GM21529 (cell line): ENCODE measurements at regions not wholly inside any gene's neighbourhood (a gene's known extent, or its start where the extent isn't known, plus 50 kb on each side); places are given as distances from the start of the nearest gene placed in this dataset.

Experiments
- ATAC-seq: cut with Tn5 transposase; IDR thresholded peaks from one replicate; pipeline ENCODE4 v1.9.1; 2021; ENCODE audit not compliant: unreplicated experiment

DNA sequence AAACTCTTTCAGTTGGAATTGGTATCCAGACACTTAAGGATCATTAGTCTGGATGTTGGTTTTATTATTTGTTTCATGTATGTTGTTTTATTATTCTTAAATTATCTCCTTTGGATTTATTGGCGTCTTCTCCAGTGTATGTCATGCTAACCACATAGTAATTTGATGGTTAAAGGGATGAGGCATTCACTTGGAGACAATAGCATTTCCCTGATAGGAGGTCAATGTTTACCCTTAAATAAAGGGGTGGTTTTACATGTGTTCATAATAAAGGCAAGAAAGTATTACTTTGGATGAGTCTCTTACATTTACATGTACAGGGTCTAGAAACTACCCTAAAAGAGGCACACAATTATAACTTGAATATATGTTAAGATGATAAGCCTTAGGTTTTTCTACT, 51.2 kb upstream of the RNF144B start:
- no peak for ATAC-seq

- no peak for ATAC-seq
These were observed 52.9 kb upstream of the RNF144B start for GRCh38 chr6:18334251-18334650.

DNA sequence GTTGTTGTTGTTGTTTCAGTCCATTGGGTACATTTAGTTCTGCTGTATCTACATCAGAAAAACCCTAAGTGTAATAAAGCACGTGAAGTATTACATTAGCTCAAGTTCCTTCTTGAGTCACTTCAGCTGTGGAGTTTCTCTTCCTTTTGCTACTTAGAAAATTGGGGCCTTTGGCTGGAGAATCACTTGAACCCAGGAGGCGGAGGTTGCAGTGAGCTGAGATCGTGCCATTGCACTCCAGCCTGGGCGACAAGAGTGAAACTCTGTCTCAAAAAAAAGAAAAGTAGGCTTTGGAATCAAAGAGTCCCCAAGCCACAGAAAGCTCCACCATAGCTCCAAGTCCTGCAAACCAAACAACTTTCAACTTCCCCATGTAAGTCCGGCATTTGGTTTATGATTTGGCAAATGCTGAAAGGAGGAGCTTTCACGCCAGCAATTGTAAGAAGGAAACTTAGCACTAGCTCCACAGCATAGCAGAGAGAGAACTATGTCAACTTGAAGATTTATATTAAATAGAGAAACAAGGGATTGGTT, 56.5 kb upstream of the RNF144B start:
- ATAC-seq: no peak

- no peak for ATAC-seq
These were observed 57.4 kb upstream of the RNF144B start for GRCh38 chr6:18329776-18330175.

GRCh38 chr6:18328540-18328939, 58.6 kb upstream of the RNF144B start:
- no peak for ATAC-seq

DNA sequence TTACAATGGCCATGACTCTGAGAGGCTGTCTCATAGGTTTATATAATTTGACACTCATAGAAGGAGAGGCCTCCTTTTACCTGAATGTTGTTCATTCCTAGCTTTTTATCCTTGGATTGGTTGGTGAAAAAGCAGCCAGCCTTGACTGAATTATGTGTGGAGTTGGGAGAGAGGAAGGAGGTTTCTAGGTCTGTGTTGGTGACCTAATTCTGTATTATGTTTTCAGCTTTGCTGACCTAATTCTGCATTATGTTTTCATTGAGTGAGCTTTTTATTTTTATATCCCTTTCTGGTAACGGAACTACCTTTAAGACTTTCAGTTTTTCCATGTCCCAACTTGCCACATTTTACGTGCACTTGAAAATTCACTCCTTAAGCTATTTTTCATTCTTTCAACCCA, 59.1 kb upstream of the RNF144B start:
- ATAC-seq: no peak

DNA sequence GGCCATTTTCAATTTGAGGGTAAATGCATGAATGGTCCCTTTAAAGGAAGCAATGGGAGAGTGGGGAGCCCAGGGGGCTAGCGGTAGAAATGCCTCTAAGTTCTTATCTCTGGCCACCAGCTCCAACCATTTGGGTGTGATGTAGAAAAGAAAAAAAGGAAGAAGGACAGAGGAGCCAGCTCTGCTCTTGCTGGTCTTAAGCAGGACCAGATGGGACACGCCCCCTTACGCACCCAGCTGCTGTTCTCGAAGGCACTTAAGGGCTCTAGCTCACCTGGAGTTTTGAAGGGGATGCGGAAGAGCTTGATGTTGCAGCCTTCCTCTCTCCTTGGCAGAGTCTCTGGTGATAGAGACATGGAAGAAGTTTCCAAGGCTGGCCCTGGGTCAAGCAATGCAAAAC, 59.5 kb upstream of the RNF144B start:
- ATAC-seq: no peak

GRCh38 chr6:18326980-18327379, 60.2 kb upstream of the RNF144B start:
- no peak for ATAC-seq

DNA sequence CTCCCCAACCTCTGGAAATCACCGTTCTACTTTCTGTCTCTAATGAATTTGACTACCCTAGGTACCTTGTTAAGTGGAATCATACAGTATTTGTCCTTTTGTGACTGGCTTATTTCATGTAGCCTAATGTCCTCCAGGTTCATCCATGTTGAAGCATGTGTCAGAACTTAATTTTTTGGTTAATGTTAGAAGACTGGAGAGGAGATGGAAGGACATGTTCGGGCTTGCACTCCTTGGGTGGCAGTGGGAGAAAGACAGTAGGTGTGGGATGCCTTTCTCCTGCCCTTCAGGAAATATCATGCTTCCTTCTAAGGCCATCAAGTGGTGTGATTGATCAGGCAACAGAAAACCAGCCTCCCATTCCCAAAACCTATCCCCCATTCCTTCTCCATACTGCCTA, 61.1 kb upstream of the RNF144B start:
- no peak for ATAC-seq

- ATAC-seq: no peak
These were observed 60.3 kb upstream of the DEK start for GRCh38 chr6:18324706-18325042.

GRCh38 chr6:18323935-18324705, 59.8 kb upstream of the DEK start:
- peak; percentile 58 for ATAC-seq

GRCh38 chr6:18317850-18318249, 53.5 kb upstream of the DEK start:
- no peak for ATAC-seq

DNA sequence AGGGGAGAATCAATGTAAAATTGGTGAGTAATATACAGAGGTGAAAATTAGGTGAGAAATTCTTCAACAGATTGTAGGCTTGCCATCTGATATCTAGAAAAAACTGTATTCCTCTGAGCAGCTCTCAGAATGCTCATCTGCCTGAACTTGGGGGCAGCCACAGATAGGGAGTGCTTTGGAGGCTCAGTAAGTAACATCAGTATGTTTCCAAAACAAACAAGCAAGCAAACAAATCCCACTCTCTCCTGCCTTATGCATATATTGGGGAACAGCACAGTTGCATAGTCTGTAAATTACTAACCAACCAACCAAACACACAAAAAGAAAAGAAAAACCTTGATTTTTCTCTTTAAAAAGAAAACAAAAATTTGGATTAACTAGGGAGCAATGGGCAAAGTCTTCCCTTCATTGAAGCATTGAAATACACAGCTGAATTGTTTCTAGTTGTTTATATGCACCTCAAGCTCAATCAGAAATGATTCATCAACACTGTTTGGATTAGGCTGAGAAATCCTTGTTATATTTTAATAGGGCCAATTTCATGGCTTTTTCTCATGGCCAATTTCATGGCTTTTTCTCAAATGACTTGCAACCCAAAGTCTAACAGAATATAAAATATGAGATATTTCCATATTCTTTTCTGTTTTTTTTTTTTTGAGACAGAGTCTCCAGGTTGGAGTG, 50.1 kb upstream of the DEK start:
- ATAC-seq: no peak
